ENCODE measurements at regions not wholly inside any gene's neighbourhood (a gene's known extent, or its start where the extent isn't known, plus 50 kb on each side); places are given as distances from the start of the nearest gene placed in this dataset.

DNA sequence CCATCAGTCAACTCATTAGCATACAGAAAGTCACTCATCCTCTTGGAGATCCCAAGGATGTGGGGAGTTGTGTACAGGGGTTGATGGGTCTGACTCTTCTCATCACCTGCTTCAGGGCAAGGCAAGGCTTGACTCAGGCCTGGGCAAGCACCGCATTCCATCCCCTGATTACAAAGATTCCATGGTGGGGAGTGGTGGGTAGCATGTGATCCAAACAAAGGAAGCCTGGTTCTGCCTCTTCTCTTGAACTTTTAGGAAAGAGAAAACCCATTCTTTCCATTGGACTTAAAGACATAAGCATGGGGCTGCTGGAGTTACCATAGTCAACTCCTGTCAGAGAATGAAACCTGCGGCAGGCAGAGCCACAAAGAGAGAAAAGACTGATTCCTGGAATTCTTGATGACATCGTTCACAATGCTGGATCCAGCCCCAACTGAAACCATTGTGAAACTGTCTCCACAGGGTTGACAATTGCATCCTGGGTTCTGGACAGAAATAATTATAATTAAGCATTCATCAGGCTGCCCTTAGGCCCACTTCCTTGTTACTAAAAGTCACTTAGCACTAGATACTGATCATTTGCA lies 235.8 kb upstream of the KCNG1 start:
- no peak overlapping the region for H3K9ac ChIP-seq (ENCODE audit: low read length)
- H3K4me1 ChIP-seq (ENCODE audit: control insufficient read depth, insufficient read depth, low read length): no peaks in the 10 kb centered on the region
- H3K4me3 ChIP-seq (ENCODE audit: low read length): no peak overlapping the region
- H3K27me3 ChIP-seq (ENCODE audit: control insufficient read depth, insufficient read depth, low read length): no peaks in the 10 kb centered on the region
- no peaks in the 10 kb centered on the region for H3K9me3 ChIP-seq (ENCODE audit: control insufficient read depth, low read length)
- no peaks in the 10 kb centered on the region for H3K36me3 ChIP-seq (ENCODE audit: control insufficient read depth, insufficient read depth, low read length)

DNA sequence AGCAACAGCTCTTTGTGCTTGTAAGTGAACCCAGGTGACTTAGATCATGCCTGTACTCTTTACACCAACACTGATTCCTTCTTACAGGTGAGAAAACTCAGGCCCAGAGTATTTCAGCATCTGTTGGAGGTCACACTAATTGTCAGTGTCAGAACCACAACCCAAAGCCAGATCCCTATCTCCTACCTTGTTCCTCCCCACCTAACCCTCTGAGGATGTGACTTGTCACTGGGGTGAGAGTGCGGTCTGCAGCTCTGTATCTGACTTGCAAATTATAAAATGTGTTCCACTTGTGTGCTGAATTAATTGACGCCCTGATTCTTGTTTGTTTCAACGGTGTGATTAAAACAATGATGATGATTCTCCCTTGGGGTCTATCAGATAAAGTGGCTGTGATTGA lies 232.5 kb upstream of the KCNG1 start:
- Histone ChIP-seq H3K9ac (ENCODE audit: low read length) (no peak overlapping the region), H3K27me3 (ENCODE audit: control insufficient read depth, insufficient read depth, low read length) (no peaks in the 10 kb centered on the region), H3K36me3 (ENCODE audit: control insufficient read depth, insufficient read depth, low read length) (no peaks in the 10 kb centered on the region), H3K9me3 (ENCODE audit: control insufficient read depth, low read length) (no peaks in the 10 kb centered on the region), H3K4me1 (ENCODE audit: control insufficient read depth, insufficient read depth, low read length) (no peaks in the 10 kb centered on the region), H3K4me3 (ENCODE audit: low read length) (no peak overlapping the region)

DNA sequence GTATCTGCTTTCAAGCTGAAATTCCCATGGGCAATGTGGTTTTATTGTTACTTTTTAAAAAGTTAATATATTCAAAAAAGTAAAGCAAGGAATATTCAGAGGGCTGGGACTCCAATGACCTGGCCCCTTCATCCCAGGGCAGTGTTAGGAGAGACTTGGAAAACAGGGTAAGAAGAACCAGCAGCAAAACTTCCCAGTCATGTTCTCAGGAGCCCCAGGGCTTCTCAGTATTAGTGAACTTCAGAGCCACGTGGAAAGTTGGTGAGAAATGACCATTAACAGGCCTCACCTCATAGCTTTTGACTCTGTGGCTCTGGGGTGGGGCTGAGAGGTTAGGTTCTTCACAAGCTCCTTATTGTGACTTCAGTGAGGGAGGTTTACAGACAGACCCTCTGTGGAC lies 230.4 kb upstream of the KCNG1 start:
- no peaks in the 10 kb centered on the region for H3K9me3 ChIP-seq (ENCODE audit: control insufficient read depth, low read length)
- no peaks in the 10 kb centered on the region for H3K27me3 ChIP-seq (ENCODE audit: control insufficient read depth, insufficient read depth, low read length)
- no peak overlapping the region for H3K9ac ChIP-seq (ENCODE audit: low read length)
- no peaks in the 10 kb centered on the region for H3K36me3 ChIP-seq (ENCODE audit: control insufficient read depth, insufficient read depth, low read length)
- no peak overlapping the region for H3K4me3 ChIP-seq (ENCODE audit: low read length)
- H3K4me1 ChIP-seq (ENCODE audit: control insufficient read depth, insufficient read depth, low read length): no peaks in the 10 kb centered on the region

DNA sequence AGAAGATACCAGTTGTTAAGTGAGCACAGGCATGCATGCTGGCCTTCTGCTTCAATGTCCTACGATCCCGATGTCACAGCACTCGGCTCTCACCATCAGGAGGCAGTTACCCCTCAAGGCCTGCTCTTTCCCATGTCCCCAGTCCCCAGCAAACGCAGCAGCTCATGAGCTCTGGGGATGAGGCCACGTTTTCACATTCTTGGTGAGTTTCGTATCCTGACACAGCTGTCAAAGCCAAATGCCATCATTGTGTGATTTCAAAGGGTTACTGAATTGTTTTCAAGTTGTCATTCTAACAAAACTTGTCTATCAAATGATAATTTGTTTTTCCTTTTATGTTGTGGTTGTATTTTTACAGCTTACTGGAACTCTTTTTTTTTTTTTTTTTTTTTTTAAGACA lies 226.9 kb upstream of the KCNG1 start:
- H3K4me1 ChIP-seq (ENCODE audit: control insufficient read depth, insufficient read depth, low read length): no peaks in the 10 kb centered on the region
- H3K4me3 ChIP-seq (ENCODE audit: low read length): no peak overlapping the region
- no peaks in the 10 kb centered on the region for H3K9me3 ChIP-seq (ENCODE audit: control insufficient read depth, low read length)
- H3K27me3 ChIP-seq (ENCODE audit: control insufficient read depth, insufficient read depth, low read length): no peaks in the 10 kb centered on the region
- H3K36me3 ChIP-seq (ENCODE audit: control insufficient read depth, insufficient read depth, low read length): no peaks in the 10 kb centered on the region
- H3K9ac ChIP-seq (ENCODE audit: low read length): no peak overlapping the region

DNA sequence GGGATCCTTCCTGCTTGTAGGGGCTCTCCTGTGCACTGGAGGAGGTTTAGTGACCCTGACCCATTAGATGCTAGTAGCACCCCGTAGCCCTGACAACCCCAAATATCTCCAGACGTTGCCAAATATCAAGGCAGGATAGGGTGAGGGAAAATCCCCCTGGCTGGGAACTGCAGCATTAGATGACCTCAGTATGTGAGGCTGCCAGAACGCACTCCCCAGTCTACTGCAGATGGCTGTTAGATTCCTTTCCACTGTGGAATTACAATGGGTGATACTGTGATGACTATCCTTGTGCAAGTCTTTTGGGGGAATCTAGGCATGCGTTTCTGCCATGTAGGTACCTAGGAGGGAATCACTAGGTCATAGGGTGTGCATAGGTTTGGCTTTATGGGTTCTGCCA lies 226.3 kb upstream of the KCNG1 start:
- no peak overlapping the region for H3K4me3 ChIP-seq (ENCODE audit: low read length)
- H3K4me1 ChIP-seq (ENCODE audit: control insufficient read depth, insufficient read depth, low read length): no peaks in the 10 kb centered on the region
- H3K27me3 ChIP-seq (ENCODE audit: control insufficient read depth, insufficient read depth, low read length): no peaks in the 10 kb centered on the region
- H3K9ac ChIP-seq (ENCODE audit: low read length): no peak overlapping the region
- no peaks in the 10 kb centered on the region for H3K9me3 ChIP-seq (ENCODE audit: control insufficient read depth, low read length)
- H3K36me3 ChIP-seq (ENCODE audit: control insufficient read depth, insufficient read depth, low read length): no peaks in the 10 kb centered on the region

DNA sequence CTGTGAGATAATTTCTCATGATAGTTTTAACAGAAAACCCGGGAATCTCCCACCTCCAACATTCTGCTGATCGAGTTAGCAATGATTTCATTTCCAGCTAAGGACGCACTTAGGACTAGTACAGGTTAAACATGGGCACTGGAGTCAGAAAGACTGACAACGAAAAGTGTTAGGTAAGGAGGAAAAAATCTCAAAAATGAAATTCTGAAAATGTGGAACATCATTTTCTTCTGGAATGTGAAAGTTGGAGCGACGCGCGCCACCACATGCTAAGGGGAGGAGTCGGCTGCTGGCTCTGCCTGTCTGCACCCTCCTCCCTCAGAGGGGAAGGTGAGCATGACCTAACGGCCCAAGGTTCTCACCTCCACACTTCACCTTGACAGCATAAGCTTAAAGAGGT lies 221.6 kb upstream of the KCNG1 start:
- H3K9me3 ChIP-seq (ENCODE audit: control insufficient read depth, low read length): no peaks in the 10 kb centered on the region
- no peaks in the 10 kb centered on the region for H3K4me1 ChIP-seq (ENCODE audit: control insufficient read depth, insufficient read depth, low read length)
- peaks cover 4% of the 10 kb centered on the region for H3K27me3 ChIP-seq (ENCODE audit: control insufficient read depth, insufficient read depth, low read length)
- H3K9ac ChIP-seq (ENCODE audit: low read length): no peak overlapping the region
- no peaks in the 10 kb centered on the region for H3K36me3 ChIP-seq (ENCODE audit: control insufficient read depth, insufficient read depth, low read length)
- H3K4me3 ChIP-seq (ENCODE audit: low read length): no peak overlapping the region

DNA sequence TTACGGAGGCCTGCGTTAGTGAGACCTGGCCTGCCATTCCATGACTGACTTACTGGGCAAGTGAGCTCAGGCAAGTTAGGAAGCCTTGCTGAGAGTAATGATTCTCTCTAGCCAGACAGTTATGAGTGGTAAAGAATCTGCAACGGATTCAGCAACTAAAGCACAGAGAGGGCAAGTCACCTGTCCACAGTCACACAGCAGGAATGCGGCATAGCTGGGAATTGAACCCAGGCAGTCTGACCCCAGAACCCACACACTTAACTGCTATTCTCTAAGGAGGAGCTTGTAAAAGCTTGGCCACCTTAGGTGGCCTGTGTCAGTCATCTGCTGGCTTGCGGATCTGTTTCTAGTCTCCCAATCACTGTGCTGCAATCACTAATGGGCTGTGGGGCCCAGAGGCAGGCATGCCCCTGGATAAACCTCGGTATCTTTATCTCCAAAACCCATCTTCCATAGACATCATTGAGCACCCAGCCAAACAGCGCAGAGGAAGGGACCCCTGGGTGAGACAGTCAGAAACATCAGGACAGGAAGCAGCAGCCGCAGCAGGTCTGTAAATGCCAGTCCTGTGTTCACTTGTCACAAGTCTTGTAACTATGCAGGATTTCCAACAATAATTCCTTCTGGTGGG lies 215.9 kb upstream of the KCNG1 start:
- Histone ChIP-seq H3K4me3 (ENCODE audit: low read length) (no peak overlapping the region), H3K9ac (ENCODE audit: low read length) (no peak overlapping the region), H3K27me3 (ENCODE audit: control insufficient read depth, insufficient read depth, low read length) (peaks cover 4% of the 10 kb centered on the region), H3K36me3 (ENCODE audit: control insufficient read depth, insufficient read depth, low read length) (no peaks in the 10 kb centered on the region), H3K4me1 (ENCODE audit: control insufficient read depth, insufficient read depth, low read length) (no peaks in the 10 kb centered on the region), H3K9me3 (ENCODE audit: control insufficient read depth, low read length) (no peaks in the 10 kb centered on the region)

DNA sequence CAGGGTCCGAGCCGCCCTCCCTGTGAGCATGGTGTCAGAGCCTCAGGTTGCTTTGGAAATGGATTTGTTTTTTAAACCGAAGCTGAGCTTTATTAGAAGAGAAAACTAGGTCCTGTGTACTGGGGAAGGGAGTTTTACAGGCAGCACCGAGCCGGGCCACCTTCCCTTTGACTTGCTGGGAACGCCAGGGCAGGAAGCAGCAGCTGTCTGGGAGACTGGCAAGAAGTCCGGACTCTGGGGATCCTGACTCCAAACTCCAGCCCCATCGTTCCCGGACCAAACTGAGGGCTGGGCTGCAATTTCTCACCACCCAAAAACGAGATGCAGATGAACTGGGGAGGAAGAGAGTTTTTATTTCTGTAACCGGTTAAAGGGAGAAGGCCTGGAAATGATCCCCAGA lies 214.9 kb upstream of the KCNG1 start:
- H3K9ac ChIP-seq (ENCODE audit: low read length): no peak overlapping the region
- H3K36me3 ChIP-seq (ENCODE audit: control insufficient read depth, insufficient read depth, low read length): no peaks in the 10 kb centered on the region
- H3K27me3 ChIP-seq (ENCODE audit: control insufficient read depth, insufficient read depth, low read length): no peaks in the 10 kb centered on the region
- H3K4me1 ChIP-seq (ENCODE audit: control insufficient read depth, insufficient read depth, low read length): no peaks in the 10 kb centered on the region
- H3K9me3 ChIP-seq (ENCODE audit: control insufficient read depth, low read length): no peaks in the 10 kb centered on the region
- no peak overlapping the region for H3K4me3 ChIP-seq (ENCODE audit: low read length)

DNA sequence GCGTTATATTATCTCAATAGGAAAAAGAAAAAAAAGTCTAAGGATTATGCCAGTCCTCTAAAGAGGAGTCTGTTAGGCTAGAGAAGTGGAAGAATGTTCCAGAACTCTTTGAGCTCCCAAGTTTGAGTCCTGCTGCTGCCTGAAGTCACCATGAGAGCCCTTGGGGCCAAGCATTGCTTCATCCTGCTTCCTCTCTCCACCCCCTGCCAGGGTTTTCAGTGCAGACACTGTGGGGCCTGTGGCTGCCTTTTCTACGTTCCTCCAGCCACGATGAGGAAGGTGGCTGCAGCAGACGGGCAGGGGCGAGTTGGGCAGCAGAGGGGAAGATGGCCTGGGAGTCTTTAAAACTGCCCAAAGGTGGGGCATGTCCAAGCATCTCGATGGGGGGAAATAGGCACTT lies 214.4 kb upstream of the KCNG1 start:
- Histone ChIP-seq H3K9ac (ENCODE audit: low read length) (no peak overlapping the region), H3K4me3 (ENCODE audit: low read length) (no peak overlapping the region), H3K36me3 (ENCODE audit: control insufficient read depth, insufficient read depth, low read length) (no peaks in the 10 kb centered on the region), H3K9me3 (ENCODE audit: control insufficient read depth, low read length) (no peaks in the 10 kb centered on the region), H3K27me3 (ENCODE audit: control insufficient read depth, insufficient read depth, low read length) (no peaks in the 10 kb centered on the region), H3K4me1 (ENCODE audit: control insufficient read depth, insufficient read depth, low read length) (no peaks in the 10 kb centered on the region)

DNA sequence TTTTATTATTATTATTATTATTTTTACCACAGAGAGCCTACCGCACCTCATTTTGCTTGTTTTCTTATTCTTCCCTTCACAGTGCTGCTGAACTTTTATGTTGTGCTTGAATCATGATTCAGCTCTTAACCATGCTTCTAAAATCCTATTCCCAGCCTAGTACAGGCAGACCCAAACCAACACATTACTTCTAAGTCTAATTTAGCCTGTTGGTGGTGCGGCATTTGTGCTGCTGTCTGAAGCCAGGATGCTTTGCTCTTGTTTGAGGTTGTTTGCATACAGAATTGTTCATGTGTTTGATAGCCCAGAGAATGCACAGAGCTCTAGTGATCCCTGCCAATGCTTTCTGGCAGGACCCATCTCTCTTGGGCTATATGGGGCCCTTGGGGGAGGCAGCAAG lies 213.5 kb upstream of the KCNG1 start:
- Histone ChIP-seq H3K4me3 (ENCODE audit: low read length) (no peak overlapping the region), H3K9ac (ENCODE audit: low read length) (no peak overlapping the region), H3K9me3 (ENCODE audit: control insufficient read depth, low read length) (no peaks in the 10 kb centered on the region), H3K4me1 (ENCODE audit: control insufficient read depth, insufficient read depth, low read length) (no peaks in the 10 kb centered on the region), H3K27me3 (ENCODE audit: control insufficient read depth, insufficient read depth, low read length) (no peaks in the 10 kb centered on the region), H3K36me3 (ENCODE audit: control insufficient read depth, insufficient read depth, low read length) (no peaks in the 10 kb centered on the region)

DNA sequence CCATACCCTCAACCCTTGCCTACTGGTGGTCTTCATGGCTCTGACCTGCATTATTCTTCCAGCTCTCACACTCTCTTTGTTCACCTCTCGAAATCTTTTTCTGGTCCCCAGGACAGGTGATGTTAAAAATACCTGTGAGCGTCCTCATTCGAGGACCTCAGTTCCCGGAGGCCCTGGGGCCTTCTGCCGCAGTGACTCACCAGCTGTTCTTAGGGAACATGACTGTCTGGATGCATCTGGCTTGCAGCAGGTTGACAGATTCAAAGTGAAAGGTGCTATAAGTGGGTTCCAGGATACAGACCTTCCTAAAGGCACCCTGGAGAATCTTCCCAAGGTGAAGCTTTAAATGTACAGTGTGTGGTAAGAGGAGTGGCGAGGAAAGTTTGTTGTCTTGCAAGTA lies 210.4 kb upstream of the KCNG1 start:
- H3K27me3 ChIP-seq (ENCODE audit: control insufficient read depth, insufficient read depth, low read length): peaks cover 8% of the 10 kb centered on the region
- no peaks in the 10 kb centered on the region for H3K36me3 ChIP-seq (ENCODE audit: control insufficient read depth, insufficient read depth, low read length)
- H3K9ac ChIP-seq (ENCODE audit: low read length): no peak overlapping the region
- no peak overlapping the region for H3K4me3 ChIP-seq (ENCODE audit: low read length)
- H3K4me1 ChIP-seq (ENCODE audit: control insufficient read depth, insufficient read depth, low read length): no peaks in the 10 kb centered on the region
- no peaks in the 10 kb centered on the region for H3K9me3 ChIP-seq (ENCODE audit: control insufficient read depth, low read length)

DNA sequence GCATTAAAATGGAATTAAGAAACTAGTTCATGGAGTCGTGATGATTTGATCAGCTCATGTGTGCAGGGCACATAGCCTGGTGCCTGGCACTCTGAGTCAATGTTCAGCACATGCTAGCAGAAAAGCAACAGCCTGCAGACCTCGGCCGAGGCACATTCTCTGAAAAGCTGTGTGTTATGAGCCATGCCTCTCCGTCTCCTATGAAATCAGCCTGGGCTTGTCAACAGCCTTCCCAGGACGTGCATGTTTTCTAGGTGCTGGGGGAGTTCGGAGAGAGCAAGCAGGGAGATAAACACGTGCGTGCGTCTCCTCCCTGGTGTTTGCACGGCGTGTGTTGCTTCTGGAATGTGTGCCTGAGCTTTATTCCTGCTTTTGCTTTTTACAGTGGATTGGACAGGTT lies 207.8 kb upstream of the KCNG1 start:
- Histone ChIP-seq H3K9ac (ENCODE audit: low read length) (no peak overlapping the region), H3K9me3 (ENCODE audit: control insufficient read depth, low read length) (no peaks in the 10 kb centered on the region), H3K4me3 (ENCODE audit: low read length) (no peak overlapping the region), H3K36me3 (ENCODE audit: control insufficient read depth, insufficient read depth, low read length) (no peaks in the 10 kb centered on the region), H3K27me3 (ENCODE audit: control insufficient read depth, insufficient read depth, low read length) (peaks cover 8% of the 10 kb centered on the region), H3K4me1 (ENCODE audit: control insufficient read depth, insufficient read depth, low read length) (no peaks in the 10 kb centered on the region)

DNA sequence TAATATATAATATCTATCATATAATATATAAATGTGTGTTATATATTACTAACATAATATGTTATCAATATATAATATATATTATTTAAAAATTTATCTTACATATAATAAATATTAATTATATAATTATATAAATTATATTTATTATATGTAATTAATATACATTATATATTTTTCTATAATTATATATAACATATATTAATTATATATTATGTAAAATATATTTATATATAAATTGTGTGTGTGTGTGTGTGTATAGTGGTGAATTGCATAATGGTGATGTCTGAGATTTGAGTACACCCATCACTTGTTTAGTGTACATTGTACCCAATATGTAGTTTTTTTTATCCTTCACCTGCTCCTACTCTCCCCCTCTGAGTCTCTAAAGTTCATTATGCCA lies 205.9 kb upstream of the KCNG1 start:
- peaks cover 8% of the 10 kb centered on the region for H3K27me3 ChIP-seq (ENCODE audit: control insufficient read depth, insufficient read depth, low read length)
- no peak overlapping the region for H3K4me3 ChIP-seq (ENCODE audit: low read length)
- no peak overlapping the region for H3K9ac ChIP-seq (ENCODE audit: low read length)
- H3K36me3 ChIP-seq (ENCODE audit: control insufficient read depth, insufficient read depth, low read length): no peaks in the 10 kb centered on the region
- no peaks in the 10 kb centered on the region for H3K9me3 ChIP-seq (ENCODE audit: control insufficient read depth, low read length)
- H3K4me1 ChIP-seq (ENCODE audit: control insufficient read depth, insufficient read depth, low read length): no peaks in the 10 kb centered on the region

Measured in mucosa of stomach (tissue), 1 donor.